ENCODE measurements at regions not wholly inside any gene's neighbourhood (a gene's known extent, or its start where the extent isn't known, plus 50 kb on each side); places are given as distances from the start of the nearest gene placed in this dataset.

DNA sequence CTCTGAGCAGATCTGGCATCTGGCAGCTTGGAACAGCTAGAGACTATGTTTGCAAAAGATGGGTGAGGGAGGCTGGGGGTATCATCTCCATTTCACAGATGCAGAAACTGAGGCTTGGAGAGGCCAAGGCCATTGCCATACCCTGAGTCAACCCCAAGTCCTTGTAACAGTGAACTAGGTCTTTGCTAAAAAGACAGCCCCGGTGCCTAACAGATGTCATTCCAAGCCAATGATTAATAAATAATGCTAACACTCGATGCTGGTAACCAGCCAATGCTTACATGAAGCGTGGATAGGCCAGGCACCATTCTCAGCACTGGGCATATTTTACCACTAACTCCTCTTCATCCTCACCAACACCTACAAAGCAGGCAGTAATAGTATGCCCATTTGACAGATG, 164.0 kb downstream of the MN1 start:
- TF ChIP-seq, protein P1, sequence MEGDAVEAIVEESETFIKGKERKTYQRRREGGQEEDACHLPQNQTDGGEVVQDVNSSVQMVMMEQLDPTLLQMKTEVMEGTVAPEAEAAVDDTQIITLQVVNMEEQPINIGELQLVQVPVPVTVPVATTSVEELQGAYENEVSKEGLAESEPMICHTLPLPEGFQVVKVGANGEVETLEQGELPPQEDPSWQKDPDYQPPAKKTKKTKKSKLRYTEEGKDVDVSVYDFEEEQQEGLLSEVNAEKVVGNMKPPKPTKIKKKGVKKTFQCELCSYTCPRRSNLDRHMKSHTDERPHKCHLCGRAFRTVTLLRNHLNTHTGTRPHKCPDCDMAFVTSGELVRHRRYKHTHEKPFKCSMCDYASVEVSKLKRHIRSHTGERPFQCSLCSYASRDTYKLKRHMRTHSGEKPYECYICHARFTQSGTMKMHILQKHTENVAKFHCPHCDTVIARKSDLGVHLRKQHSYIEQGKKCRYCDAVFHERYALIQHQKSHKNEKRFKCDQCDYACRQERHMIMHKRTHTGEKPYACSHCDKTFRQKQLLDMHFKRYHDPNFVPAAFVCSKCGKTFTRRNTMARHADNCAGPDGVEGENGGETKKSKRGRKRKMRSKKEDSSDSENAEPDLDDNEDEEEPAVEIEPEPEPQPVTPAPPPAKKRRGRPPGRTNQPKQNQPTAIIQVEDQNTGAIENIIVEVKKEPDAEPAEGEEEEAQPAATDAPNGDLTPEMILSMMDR (IDR thresholded peaks at IDR 0.05; ENCODE audit: insufficient read depth, low read depth, low read length): no peak
- no peak for TF ChIP-seq EZH2 (IDR thresholded peaks at IDR 0.05; ENCODE audit: insufficient read depth, low read length)

All from astrocyte (in vitro differentiated cells and primary cell).